Activated T-cell treated with anti-CD3 and anti-CD28 coated beads, Interleukin-2, amount 50 U/mL, for 72 hours (primary cell): ENCODE measurements at regions not wholly inside any gene's neighbourhood (a gene's known extent, or its start where the extent isn't known, plus 50 kb on each side); places are given as distances from the start of the nearest gene placed in this dataset.

ENCODE experiments used
- ATAC-seq, 2 donors: fragments of 150-1000 bp; cut with Tn5 transposase; replicated peaks in 1 of 2; 2 replicates each; pipeline ENCODE4 v1.10.0; 2021; ENCODE audit warnings: moderate library complexity in 2 of 2, mild to moderate bottlenecking in 1 of 2
- DNase-seq, 2 donors: peaks; one replicate each; pipeline ENCODE4 v3.0.0; 2021 to 2022; ENCODE audit warnings: mixed read lengths in 1 of 2
- H3K27ac Mint-ChIP-seq: one replicate; pipeline ENCODE4 v1.8.0; 2022; ENCODE audit warnings: mild to moderate bottlenecking, moderate library complexity, mixed read lengths
- H3K27me3 Mint-ChIP-seq: one replicate; pipeline ENCODE4 v1.8.0; 2022; ENCODE audit warnings: low read depth, mixed read lengths
- H3K36me3 Mint-ChIP-seq, 2 donors: one replicate each; pipeline ENCODE4 v1.8.0; 2022; ENCODE audit warnings: mixed read lengths in 2 of 2, mild to moderate bottlenecking in 1 of 2; ENCODE audit not compliant: insufficient read depth in 2 of 2
- H3K4me1 Mint-ChIP-seq: one replicate; pipeline ENCODE4 v1.8.0; 2022; ENCODE audit warnings: low read depth, mixed read lengths
- H3K4me3 Mint-ChIP-seq, 2 donors: one replicate each; pipeline ENCODE4 v1.8.0; 2022; ENCODE audit warnings: mild to moderate bottlenecking in 2 of 2, mixed read lengths in 2 of 2, moderate library complexity in 2 of 2
- H3K9me3 Mint-ChIP-seq, 2 donors: one replicate each; pipeline ENCODE4 v1.8.0; 2022; ENCODE audit warnings: mixed read lengths in 2 of 2

DNA sequence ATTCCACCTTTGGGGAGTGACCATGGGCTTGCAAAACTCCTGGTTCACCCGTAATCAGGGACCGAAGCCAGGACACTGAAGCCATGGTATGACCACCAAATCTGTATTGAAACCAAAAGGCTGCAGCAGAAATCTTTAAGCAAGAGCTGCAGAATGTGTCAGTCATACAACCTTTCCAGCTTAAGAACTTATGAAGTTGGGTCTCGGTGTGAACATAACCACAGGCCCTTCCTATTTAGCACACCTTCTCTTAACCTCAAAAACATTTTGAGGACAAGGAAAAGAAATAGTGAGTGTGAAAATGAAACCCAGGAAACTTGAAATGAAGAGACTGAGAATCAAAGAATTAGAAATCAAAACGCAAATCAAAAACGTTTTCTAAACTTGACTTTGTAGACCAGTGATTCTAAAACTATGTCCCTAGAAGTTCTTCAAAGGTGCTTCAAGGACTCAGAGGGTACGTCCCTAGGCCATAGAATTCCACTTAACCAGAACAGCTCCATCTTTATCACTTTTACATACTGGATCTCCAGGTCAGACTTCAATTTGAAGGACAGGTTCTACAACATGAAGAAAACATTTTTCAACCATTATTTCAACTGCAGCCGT is 231.6 kb upstream of the GRIP1 start:
- DNase-seq = no peak
- H3K27ac Mint-ChIP-seq = peak overlapping the region; percentile 35
- H3K9me3 Mint-ChIP-seq = no peaks in the 10 kb centered on the region
- H3K4me3 Mint-ChIP-seq = no peak overlapping the region
- H3K27me3 Mint-ChIP-seq = peaks cover 6% of the 10 kb centered on the region
- peaks cover 0 to 4% of the 10 kb centered on the region in 2 donors for H3K36me3 Mint-ChIP-seq
- peak; percentile 54 to 60 for ATAC-seq
- H3K4me1 Mint-ChIP-seq = peaks cover 23% of the 10 kb centered on the region

DNA sequence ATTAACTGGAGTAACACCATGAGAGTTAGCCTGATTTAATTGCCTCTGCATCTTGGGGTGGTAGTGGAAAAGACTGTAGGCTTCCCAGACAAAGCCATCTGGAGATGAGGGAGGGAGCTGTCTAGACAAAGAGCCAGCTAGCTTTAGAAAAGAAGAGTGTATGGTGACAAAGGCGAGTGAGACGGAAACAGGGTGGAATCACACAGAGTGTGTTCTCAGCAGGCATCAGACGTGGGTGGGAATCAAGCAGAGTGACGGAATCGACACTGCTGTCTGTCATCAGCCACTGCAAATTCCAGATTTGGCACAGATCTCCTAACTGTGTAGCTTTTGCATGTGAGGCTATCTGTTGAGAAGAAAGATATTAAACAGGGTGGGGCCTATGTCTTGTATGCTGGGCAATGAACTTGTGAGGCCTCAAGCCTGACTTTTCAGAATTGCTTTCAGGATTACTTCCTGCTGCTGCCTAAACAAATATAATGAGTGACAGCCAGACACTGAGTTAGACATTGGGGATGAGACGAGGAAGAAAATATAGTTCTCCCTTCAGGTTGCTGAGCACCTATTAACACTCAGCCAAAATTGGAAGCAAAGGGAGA is 236.5 kb upstream of the GRIP1 start:
- DNase-seq = no peak
- Mint-ChIP-seq H3K36me3 (peaks cover 0 to 5% of the 10 kb centered on the region in 2 donors), H3K27me3 (peaks cover 7% of the 10 kb centered on the region), H3K9me3 (no peaks in the 10 kb centered on the region), H3K4me1 (peaks cover 15% of the 10 kb centered on the region), H3K27ac (no peak overlapping the region), H3K4me3 (no peak overlapping the region)
- no peak for ATAC-seq

DNA sequence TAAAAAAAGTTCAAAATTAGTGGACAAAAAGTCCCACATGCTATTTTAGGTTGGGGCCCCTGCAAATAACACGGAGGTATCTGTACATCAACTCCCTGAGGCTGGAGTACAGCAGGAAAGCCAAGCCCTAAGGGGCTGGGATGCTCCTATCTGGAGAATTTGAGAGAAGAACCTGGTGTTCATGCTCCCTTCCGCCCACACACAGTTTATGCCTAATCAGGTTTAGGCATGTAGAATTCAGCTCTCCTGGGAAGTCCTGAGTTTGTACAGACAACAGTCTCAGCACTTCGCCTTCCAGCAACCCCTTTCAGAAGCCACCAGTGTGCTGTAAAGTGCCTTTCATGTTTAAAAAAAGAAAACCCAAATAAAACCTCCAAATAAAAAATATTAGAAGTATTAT is 237.3 kb upstream of the GRIP1 start:
- no peak for ATAC-seq
- H3K27ac Mint-ChIP-seq = no peak overlapping the region

DNA sequence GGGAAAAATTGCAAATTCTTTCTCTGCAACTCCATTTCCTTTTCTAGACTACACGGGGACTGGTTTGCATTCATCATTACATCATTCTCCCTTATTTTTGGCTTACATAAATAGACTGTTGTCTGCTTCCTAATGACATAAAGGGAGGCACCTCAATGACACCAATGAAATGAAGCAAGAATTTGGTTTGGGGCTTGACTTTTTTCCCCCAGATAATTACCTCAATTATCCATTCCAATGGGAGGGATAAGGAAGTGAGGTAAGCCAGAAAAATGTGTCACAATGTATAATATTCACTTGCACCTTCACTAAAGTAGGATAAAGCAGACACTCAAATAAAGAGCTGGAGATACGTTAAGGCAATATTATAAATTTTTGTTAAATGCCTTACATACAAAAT is 240.6 kb upstream of the GRIP1 start:
- H3K4me3 Mint-ChIP-seq = no peak overlapping the region
- H3K27ac Mint-ChIP-seq = no peak overlapping the region
- H3K4me1 Mint-ChIP-seq = peaks cover 12% of the 10 kb centered on the region
- no peak for ATAC-seq
- no peak for DNase-seq
- H3K36me3 Mint-ChIP-seq = peaks cover 0 to 1% of the 10 kb centered on the region in 2 donors
- H3K27me3 Mint-ChIP-seq = peaks cover 7% of the 10 kb centered on the region
- H3K9me3 Mint-ChIP-seq = no peaks in the 10 kb centered on the region

More for the DNA sequence above, 237.3 kb upstream of the GRIP1 start:
- no peak overlapping the region for H3K4me3 Mint-ChIP-seq
- peaks cover 7% of the 10 kb centered on the region for H3K4me1 Mint-ChIP-seq
- peaks cover 7% of the 10 kb centered on the region for H3K27me3 Mint-ChIP-seq
- no peak for DNase-seq
- no peaks in the 10 kb centered on the region for H3K9me3 Mint-ChIP-seq
- peaks cover 0 to 5% of the 10 kb centered on the region in 2 donors for H3K36me3 Mint-ChIP-seq

DNA sequence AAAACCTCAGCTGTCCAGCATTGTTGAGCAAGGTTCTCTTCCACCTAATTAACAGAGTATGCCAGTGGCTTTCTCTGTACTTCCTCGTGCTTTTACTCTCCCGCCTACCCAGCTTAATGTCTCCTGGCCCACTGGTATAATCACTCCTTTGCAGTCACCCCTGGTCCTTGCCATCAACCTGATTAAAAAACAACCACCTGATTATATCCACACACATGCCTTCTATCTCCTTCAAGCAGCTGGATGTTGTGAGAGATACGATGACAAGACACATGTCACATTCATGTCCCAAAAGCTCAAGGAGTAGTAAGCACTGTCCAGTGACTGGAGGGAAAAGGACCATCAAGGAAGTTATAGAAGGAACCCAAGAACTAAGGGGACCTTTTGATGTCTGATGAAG is 241.3 kb upstream of the GRIP1 start:
- H3K27me3 Mint-ChIP-seq = peaks cover 5% of the 10 kb centered on the region

GRCh38 chr12:66921151-66921550 is 242.3 kb upstream of the GRIP1 start:
- H3K27ac Mint-ChIP-seq = no peak overlapping the region

More for the DNA sequence above, 241.3 kb upstream of the GRIP1 start:
- Mint-ChIP-seq H3K36me3 (peaks cover 0 to 1% of the 10 kb centered on the region in 2 donors), H3K4me3 (no peak overlapping the region), H3K27ac (no peak overlapping the region), H3K9me3 (no peaks in the 10 kb centered on the region), H3K4me1 (peaks cover 17% of the 10 kb centered on the region)
- DNase-seq (no peak), ATAC-seq (no peak)

GRCh38 chr12:66925083-66925482 is 246.2 kb upstream of the GRIP1 start:
- no peaks in the 10 kb centered on the region for H3K9me3 Mint-ChIP-seq
- no peak for DNase-seq
- peaks cover 13% of the 10 kb centered on the region for H3K27me3 Mint-ChIP-seq
- no peak overlapping the region for H3K27ac Mint-ChIP-seq
- H3K4me1 Mint-ChIP-seq = peaks cover 40% of the 10 kb centered on the region
- H3K4me3 Mint-ChIP-seq = no peak overlapping the region
- ATAC-seq = no peak
- H3K36me3 Mint-ChIP-seq = no peaks in the 10 kb centered on the region

More at GRCh38 chr12:66921151-66921550, 242.3 kb upstream of the GRIP1 start:
- no peak for DNase-seq
- Mint-ChIP-seq H3K9me3 (no peaks in the 10 kb centered on the region), H3K4me3 (no peak overlapping the region), H3K36me3 (peaks cover 0 to 1% of the 10 kb centered on the region in 2 donors), H3K4me1 (peaks cover 13% of the 10 kb centered on the region), H3K27me3 (no peaks in the 10 kb centered on the region)
- ATAC-seq = no peak

GRCh38 chr12:66929121-66929520 is 250.2 kb upstream of the GRIP1 start:
- Mint-ChIP-seq H3K27ac (no peak overlapping the region), H3K27me3 (peaks cover 38% of the 10 kb centered on the region), H3K9me3 (no peaks in the 10 kb centered on the region), H3K4me3 (no peak overlapping the region), H3K4me1 (peaks cover 35% of the 10 kb centered on the region), H3K36me3 (peaks cover 3% of the 10 kb centered on the region in 2 donors)
- DNase-seq (peak; percentile 64 to 73), ATAC-seq (peak; percentile 95 to 96)

GRCh38 chr12:66931091-66931490 is 252.2 kb upstream of the GRIP1 start:
- DNase-seq (no peak), ATAC-seq (no peak)
- H3K9me3 Mint-ChIP-seq = no peaks in the 10 kb centered on the region
- H3K4me1 Mint-ChIP-seq = peaks cover 27% of the 10 kb centered on the region
- H3K27me3 Mint-ChIP-seq = peaks cover 52% of the 10 kb centered on the region
- H3K27ac Mint-ChIP-seq = no peak overlapping the region
- no peak overlapping the region for H3K4me3 Mint-ChIP-seq
- peaks cover 3% of the 10 kb centered on the region in 2 donors for H3K36me3 Mint-ChIP-seq

GRCh38 chr12:66932126-66932525 is 253.2 kb upstream of the GRIP1 start:
- H3K4me1 Mint-ChIP-seq = peaks cover 25% of the 10 kb centered on the region

DNA sequence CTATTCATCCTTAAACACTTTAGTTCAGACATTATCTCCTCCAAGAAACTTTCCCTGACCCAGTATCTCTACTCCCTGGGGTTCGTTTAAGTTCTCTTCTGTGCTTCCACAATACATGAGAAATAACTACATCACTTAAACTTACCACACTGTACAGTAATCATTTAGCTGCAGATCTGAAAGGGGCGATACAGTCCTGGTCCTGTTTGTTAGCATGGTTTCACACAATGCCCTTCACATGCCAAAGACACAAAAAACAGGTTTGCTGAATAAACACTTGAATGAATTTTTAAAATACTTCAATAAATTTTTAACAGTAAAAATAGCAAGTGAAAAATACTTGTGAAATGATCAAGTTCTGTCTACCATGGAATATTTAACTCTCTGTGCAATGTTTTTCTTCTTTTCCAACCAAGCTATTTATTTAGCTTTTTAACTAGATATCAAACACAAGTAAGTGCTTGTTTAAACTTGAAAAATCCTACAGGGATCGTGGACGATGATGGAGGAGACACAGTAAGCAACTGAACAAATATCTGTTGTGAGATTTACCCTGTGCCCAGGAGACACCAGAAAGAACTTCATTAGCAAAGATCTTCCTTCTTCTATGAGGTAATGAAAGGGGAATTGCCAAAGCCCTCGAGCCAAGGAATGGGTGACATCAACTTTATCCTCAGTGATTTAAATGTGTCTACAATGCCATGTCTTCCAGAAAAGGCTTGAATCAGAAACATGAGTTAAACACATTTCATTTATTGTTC is 255.6 kb upstream of the GRIP1 start:
- ATAC-seq (no peak), DNase-seq (no peak)
- peaks cover 5% of the 10 kb centered on the region for H3K4me1 Mint-ChIP-seq
- no peak overlapping the region for H3K27ac Mint-ChIP-seq
- H3K9me3 Mint-ChIP-seq = no peaks in the 10 kb centered on the region
- peaks cover 48% of the 10 kb centered on the region for H3K27me3 Mint-ChIP-seq
- peaks cover 3% of the 10 kb centered on the region in 2 donors for H3K36me3 Mint-ChIP-seq
- H3K4me3 Mint-ChIP-seq = no peak overlapping the region

More at GRCh38 chr12:66932126-66932525, 253.2 kb upstream of the GRIP1 start:
- Mint-ChIP-seq H3K9me3 (no peaks in the 10 kb centered on the region), H3K27ac (no peak overlapping the region), H3K27me3 (peaks cover 51% of the 10 kb centered on the region), H3K4me3 (no peak overlapping the region), H3K36me3 (peaks cover 3% of the 10 kb centered on the region in 2 donors)
- ATAC-seq (no peak), DNase-seq (no peak)

- Mint-ChIP-seq H3K27ac (no peak overlapping the region), H3K4me1 (peaks cover 29% of the 10 kb centered on the region), H3K4me3 (no peak overlapping the region), H3K36me3 (no peaks in the 10 kb centered on the region), H3K9me3 (no peaks in the 10 kb centered on the region), H3K27me3 (peaks cover 15% of the 10 kb centered on the region)
- DNase-seq (peak in 1 of 2 donors; percentile 13), ATAC-seq (peak; percentile 94 to 95)
Observed at GRCh38 chr12:66941150-66941549, 262.3 kb upstream of the GRIP1 start.

DNA sequence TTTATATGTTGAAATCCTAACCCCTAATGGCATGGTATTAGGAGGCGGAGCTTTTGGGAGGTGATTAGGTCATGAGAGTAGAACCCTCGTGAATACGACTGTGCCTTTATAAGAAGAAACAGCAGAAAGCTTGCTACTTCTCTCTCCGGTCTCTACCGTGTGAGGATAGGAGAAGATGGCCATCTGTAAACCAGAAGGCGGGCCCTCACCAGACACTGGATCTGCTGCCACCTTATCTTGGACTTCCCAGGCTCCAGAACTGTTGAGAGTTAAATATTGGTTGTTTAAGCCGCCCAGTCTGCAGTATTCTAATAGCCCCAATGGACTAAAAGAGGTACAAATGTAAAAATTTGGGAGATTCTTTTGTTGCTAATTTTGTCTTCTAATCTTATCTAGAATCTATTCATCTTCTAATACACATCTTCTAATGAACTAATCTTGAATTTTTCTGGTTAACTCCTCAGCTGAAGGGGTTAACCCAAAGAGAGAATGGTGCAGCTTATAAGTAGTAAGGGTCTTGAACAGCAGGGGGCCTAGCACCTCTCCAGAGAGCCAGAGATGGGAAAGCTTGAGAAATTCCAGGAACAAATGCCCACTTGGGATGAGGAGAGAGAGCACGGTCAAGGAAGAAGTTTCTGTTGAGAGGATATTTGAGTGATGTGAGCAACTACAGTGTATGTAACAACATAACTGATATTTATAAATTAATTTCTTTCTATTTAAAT is 264.0 kb upstream of the GRIP1 start:
- no peaks in the 10 kb centered on the region for H3K9me3 Mint-ChIP-seq
- ATAC-seq (no peak), DNase-seq (no peak)
- H3K4me3 Mint-ChIP-seq = no peak overlapping the region
- H3K4me1 Mint-ChIP-seq = peaks cover 38% of the 10 kb centered on the region
- H3K36me3 Mint-ChIP-seq = no peaks in the 10 kb centered on the region
- H3K27me3 Mint-ChIP-seq = peaks cover 6% of the 10 kb centered on the region
- H3K27ac Mint-ChIP-seq = no peak overlapping the region
